OCI-LY7 (cell line): ENCODE measurements at regions not wholly inside any gene's neighbourhood (a gene's known extent, or its start where the extent isn't known, plus 50 kb on each side); places are given as distances from the start of the nearest gene placed in this dataset.
"Not testable (repeated sequence)": the region's sequence is repeated elsewhere in the genome, so short reads cannot be mapped to it uniquely, and the experiment has no call there.

Source experiments
- BruUV-seq: library from RNA; stranded (reverse); fragments of 400-500 nt; replicated peaks from 2 replicates; lab custom pipeline; 2021; lab: Mats Ljungman, UMichigan
- CTCF ChIA-PET: fragments of 300-600 bp; sonication (Branson Sonifier 250); formaldehyde crosslinking; loops from one replicate; lab custom pipeline; 2022; ENCODE audit warnings: antibody characterized with exemption; ENCODE audit not compliant: unreplicated experiment; lab: Charles Lee
- POLR2A ChIA-PET: fragments of 300-600 bp; sonication (Branson Sonifier 250); formaldehyde crosslinking; loops from one replicate; lab custom pipeline; 2022; ENCODE audit warnings: antibody characterized with exemption; lab: Charles Lee
- DNase-seq: peaks from one replicate; pipeline ENCODE4 v3.0.0-alpha.2; 2015; ENCODE audit warnings: low spot score
- H2AFZ ChIP-seq: fragments of 200-600 bp; sonication (generic), shearing (Covaris generic); 2 replicates; pipeline ENCODE4 v1.6.1; 2014; ENCODE audit warnings: mild to moderate bottlenecking, antibody characterized with exemption, low read length, moderate library complexity
- H3K27ac ChIP-seq: fragments of 200-600 bp; sonication (generic); 2 replicates; pipeline ENCODE4 v1.5.1; 2014; ENCODE audit warnings: mixed run types, low read depth, mild to moderate bottlenecking, moderate library complexity, low read length, inconsistent platforms; ENCODE audit not compliant: poor library complexity, severe bottlenecking
- H3K36me3 ChIP-seq: fragments of 200-600 bp; sonication (generic); 2 replicates; pipeline ENCODE4 v1.6.1; 2014; ENCODE audit warnings: mild to moderate bottlenecking, antibody characterized with exemption, low read length, moderate library complexity, mixed read lengths; ENCODE audit not compliant: insufficient read depth
- H3K4me1 ChIP-seq: fragments of 200-600 bp; sonication (generic); 2 replicates; pipeline ENCODE4 v1.5.1; 2014; ENCODE audit warnings: mild to moderate bottlenecking, low read length; ENCODE audit not compliant: insufficient read depth, poor library complexity, severe bottlenecking
- H3K4me2 ChIP-seq: fragments of 200-600 bp; sonication (generic); 2 replicates; pipeline ENCODE4 v1.6.1; 2014; ENCODE audit warnings: mild to moderate bottlenecking, low read length
- H3K4me3 ChIP-seq: fragments of 200-600 bp; sonication (generic); 2 replicates; pipeline ENCODE4 v1.5.1; 2014; ENCODE audit warnings: mild to moderate bottlenecking, low read depth, low read length; ENCODE audit not compliant: poor library complexity, severe bottlenecking
- H3K79me2 ChIP-seq: fragments of 200-600 bp; sonication (generic); 2 replicates; pipeline ENCODE4 v1.6.1; 2016; ENCODE audit warnings: low read depth, mild to moderate bottlenecking, low read length, moderate library complexity, mixed read lengths; ENCODE audit not compliant: insufficient read depth
- H3K9me2 ChIP-seq: fragments of 200-600 bp; sonication (generic); 2 replicates; pipeline ENCODE4 v1.6.1; 2016; ENCODE audit warnings: mild to moderate bottlenecking, low read length, mixed read lengths; ENCODE audit not compliant: insufficient read depth
- H3K9me3 ChIP-seq: fragments of 200-600 bp; sonication (generic); 2 replicates; pipeline ENCODE4 v1.6.1; 2014; ENCODE audit warnings: mild to moderate bottlenecking, mixed run types, low read length, mixed read lengths
- H4K20me1 ChIP-seq: fragments of 200-600 bp; sonication (generic); 2 replicates; pipeline ENCODE4 v1.6.1; 2014; ENCODE audit warnings: mild to moderate bottlenecking, antibody characterized with exemption, low read length, moderate library complexity, mixed read lengths; ENCODE audit not compliant: insufficient read depth
- CTCF ChIP-seq: fragments of 200-600 bp; sonication (generic); conservative IDR thresholded peaks from 2 replicates; pipeline ENCODE4 v1.5.1; 2014; ENCODE audit warnings: mild to moderate bottlenecking, antibody characterized with exemption, low read length, moderate library complexity, mixed read lengths
- EZH2phosphoT487 ChIP-seq: fragments of 200-600 bp; sonication (generic); IDR thresholded peaks from 2 replicates; pipeline ENCODE4 v1.6.1; 2018; ENCODE audit warnings: low read depth, borderline replicate concordance, mild to moderate bottlenecking, mixed run types, antibody characterized with exemption, low read length, moderate library complexity, mixed read lengths
- intact Hi-C: fragments of 100-400 bp; cut with micrococcal nuclease; formaldehyde crosslinking; loops from one replicate; pipeline ENCODE4 v1.10.0; 2022; ENCODE audit not compliant: unreplicated experiment

- CTCF ChIA-PET, result no interaction called here
- intact Hi-C loops, result no loop called here
These were observed 168.4 kb upstream of the ZNF385D start for GRCh38 chr3:21919383-21919782.

GRCh38 chr3:21920421-21920861 is 169.4 kb upstream of the ZNF385D start:
- Histone ChIP-seq H3K27ac (no peak overlapping the region), H3K9me2 (no peaks in the 10 kb centered on the region), H3K9me3 (no peaks in the 10 kb centered on the region), H3K4me3 (no peak overlapping the region), H3K36me3 (no peaks in the 10 kb centered on the region), H3K4me2 (no peak overlapping the region), H2AFZ (no peak overlapping the region), H3K79me2 (no peaks in the 10 kb centered on the region), H4K20me1 (no peaks in the 10 kb centered on the region), H3K4me1 (no peaks in the 10 kb centered on the region)
- DNase-seq, result no peak
- TF ChIP-seq EZH2phosphoT487 (no peak), CTCF (no peak)
- ChIA-PET POLR2A (interaction anchor here (0.7 kb wide), 1 partner anchor 525 kb away, joined by 5 read pairs; no protein-coding TSS in a partner anchor), CTCF (no interaction called here)
- BruUV-seq, result no TSS peak
- intact Hi-C loops, result no loop called here

More at GRCh38 chr3:21919383-21919782, 168.4 kb upstream of the ZNF385D start:
- Histone ChIP-seq H3K9me2 (no peaks in the 10 kb centered on the region), H3K36me3 (no peaks in the 10 kb centered on the region), H3K4me2 (no peak overlapping the region), H3K9me3 (no peaks in the 10 kb centered on the region), H3K27ac (no peak overlapping the region), H3K4me3 (no peak overlapping the region), H4K20me1 (no peaks in the 10 kb centered on the region), H2AFZ (no peak overlapping the region), H3K4me1 (no peaks in the 10 kb centered on the region), H3K79me2 (no peaks in the 10 kb centered on the region)
- TF ChIP-seq EZH2phosphoT487 (no peak), CTCF (no peak)
- POLR2A ChIA-PET, result interaction anchor here (0.6 to 0.7 kb wide), 2 partner anchors 91 to 430 kb away, joined by 3 read pairs; no protein-coding TSS in a partner anchor
- no TSS peak for BruUV-seq
- DNase-seq, result no peak

- H3K9me2 ChIP-seq, H2AFZ ChIP-seq, H4K20me1 ChIP-seq, H3K36me3 ChIP-seq, BruUV-seq, intact Hi-C loops, H3K79me2 ChIP-seq, CTCF ChIA-PET, POLR2A ChIA-PET, H3K4me2 ChIP-seq, H3K9me3 ChIP-seq, H3K27ac ChIP-seq, DNase-seq, H3K4me1 ChIP-seq, H3K4me3 ChIP-seq: not testable (repeated sequence)
These were observed 172.1 kb upstream of the ZNF385D start for GRCh38 chr3:21923156-21923555.
